Uterus (tissue), 2 donors: ENCODE measurements at regions not wholly inside any gene's neighbourhood (a gene's known extent, or its start where the extent isn't known, plus 50 kb on each side); places are given as distances from the start of the nearest gene placed in this dataset.

Source experiments
- POLR2A ChIP-seq, 2 donors: fragments of 450-650 bp; IDR thresholded peaks; one replicate each; pipeline ENCODE4 v1.6.1; 2016; ENCODE audit warnings: antibody characterized with exemption in 2 of 2, mild to moderate bottlenecking in 1 of 2, moderate library complexity in 1 of 2
- TF ChIP-seq, protein P1 (sequence below), 4 experiments: fragments of 200-600 bp in 2 of 4; fragments of 450-650 bp in 2 of 4; sonication (generic) in 2 of 4; IDR thresholded peaks; one replicate each; pipeline ENCODE4 v1.5.1; 2016 to 2019; ENCODE audit warnings: antibody characterized with exemption in 4 of 4, mild to moderate bottlenecking in 2 of 4, moderate library complexity in 1 of 4

DNA sequence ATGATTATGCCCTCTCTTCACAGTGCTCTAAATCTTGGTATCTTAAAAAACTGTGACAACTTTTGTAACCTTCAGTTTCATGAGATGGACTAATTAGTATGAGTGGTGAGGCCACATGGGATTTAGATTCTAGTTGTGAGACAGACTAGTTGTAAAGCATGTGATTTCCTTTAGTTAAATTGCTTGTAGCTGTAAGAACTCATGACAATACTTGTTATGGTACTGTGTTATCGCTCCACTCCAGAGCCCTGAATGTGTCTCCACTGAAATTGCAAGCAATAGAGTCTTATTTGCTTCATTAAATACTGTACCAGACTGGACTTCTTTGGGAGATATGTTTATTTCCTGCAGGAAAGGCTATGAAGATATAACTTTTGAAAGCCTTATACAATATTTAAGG is 1198.3 kb upstream of the CDH6 start:
- TF ChIP-seq, protein P1, sequence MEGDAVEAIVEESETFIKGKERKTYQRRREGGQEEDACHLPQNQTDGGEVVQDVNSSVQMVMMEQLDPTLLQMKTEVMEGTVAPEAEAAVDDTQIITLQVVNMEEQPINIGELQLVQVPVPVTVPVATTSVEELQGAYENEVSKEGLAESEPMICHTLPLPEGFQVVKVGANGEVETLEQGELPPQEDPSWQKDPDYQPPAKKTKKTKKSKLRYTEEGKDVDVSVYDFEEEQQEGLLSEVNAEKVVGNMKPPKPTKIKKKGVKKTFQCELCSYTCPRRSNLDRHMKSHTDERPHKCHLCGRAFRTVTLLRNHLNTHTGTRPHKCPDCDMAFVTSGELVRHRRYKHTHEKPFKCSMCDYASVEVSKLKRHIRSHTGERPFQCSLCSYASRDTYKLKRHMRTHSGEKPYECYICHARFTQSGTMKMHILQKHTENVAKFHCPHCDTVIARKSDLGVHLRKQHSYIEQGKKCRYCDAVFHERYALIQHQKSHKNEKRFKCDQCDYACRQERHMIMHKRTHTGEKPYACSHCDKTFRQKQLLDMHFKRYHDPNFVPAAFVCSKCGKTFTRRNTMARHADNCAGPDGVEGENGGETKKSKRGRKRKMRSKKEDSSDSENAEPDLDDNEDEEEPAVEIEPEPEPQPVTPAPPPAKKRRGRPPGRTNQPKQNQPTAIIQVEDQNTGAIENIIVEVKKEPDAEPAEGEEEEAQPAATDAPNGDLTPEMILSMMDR (IDR thresholded peaks at IDR 0.05), result no peak
- no peak for TF ChIP-seq POLR2A (IDR thresholded peaks at IDR 0.05)
